ENCODE measurements at regions not wholly inside any gene's neighbourhood (a gene's known extent, or its start where the extent isn't known, plus 50 kb on each side); places are given as distances from the start of the nearest gene placed in this dataset.

DNA sequence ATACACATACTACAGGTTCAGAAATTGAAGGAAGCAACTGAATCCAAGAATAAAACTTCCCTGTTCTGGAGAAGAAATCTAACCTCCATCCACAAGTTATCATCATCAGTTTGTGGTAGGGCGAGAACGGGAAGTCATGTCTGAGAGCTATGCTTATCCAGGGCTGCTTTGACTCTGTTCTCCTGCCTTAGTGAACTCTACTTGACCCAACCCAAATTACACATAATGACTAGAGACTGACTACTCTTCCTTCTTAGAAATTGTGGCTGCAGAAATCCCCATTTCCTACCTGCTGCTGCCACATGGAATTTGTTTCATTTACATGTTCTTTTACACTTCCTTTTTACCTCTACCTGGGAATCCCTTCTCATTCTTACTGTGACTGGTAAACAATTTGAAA lies 1102.6 kb upstream of the PIK3C3 start:
- intact Hi-C loops (cut with micrococcal nuclease), result no loop called here
- Mint-ChIP-seq H3K27ac (ENCODE audit: low read depth, unreplicated experiment) (no peak overlapping the region), H3K9me3 (ENCODE audit: unreplicated experiment) (peaks cover 5% of the 10 kb centered on the region), H3K4me1 (ENCODE audit: insufficient read depth, unreplicated experiment) (peaks cover 22% of the 10 kb centered on the region), H3K27me3 (ENCODE audit: insufficient read depth, unreplicated experiment) (no peaks in the 10 kb centered on the region), H3K36me3 (ENCODE audit: insufficient read depth, unreplicated experiment) (no peaks in the 10 kb centered on the region), H3K4me3 (ENCODE audit: unreplicated experiment) (no peak overlapping the region)
- POLR2A ChIA-PET, result interaction anchor here (3.4 kb wide), 1 partner anchor 15 kb away, joined by 21 read pairs; no protein-coding TSS in a partner anchor
- DNase-seq (ENCODE audit: unreplicated experiment), result no peak
- TF ChIP-seq, protein P1, sequence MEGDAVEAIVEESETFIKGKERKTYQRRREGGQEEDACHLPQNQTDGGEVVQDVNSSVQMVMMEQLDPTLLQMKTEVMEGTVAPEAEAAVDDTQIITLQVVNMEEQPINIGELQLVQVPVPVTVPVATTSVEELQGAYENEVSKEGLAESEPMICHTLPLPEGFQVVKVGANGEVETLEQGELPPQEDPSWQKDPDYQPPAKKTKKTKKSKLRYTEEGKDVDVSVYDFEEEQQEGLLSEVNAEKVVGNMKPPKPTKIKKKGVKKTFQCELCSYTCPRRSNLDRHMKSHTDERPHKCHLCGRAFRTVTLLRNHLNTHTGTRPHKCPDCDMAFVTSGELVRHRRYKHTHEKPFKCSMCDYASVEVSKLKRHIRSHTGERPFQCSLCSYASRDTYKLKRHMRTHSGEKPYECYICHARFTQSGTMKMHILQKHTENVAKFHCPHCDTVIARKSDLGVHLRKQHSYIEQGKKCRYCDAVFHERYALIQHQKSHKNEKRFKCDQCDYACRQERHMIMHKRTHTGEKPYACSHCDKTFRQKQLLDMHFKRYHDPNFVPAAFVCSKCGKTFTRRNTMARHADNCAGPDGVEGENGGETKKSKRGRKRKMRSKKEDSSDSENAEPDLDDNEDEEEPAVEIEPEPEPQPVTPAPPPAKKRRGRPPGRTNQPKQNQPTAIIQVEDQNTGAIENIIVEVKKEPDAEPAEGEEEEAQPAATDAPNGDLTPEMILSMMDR (IDR thresholded peaks at IDR 0.05; ENCODE audit: unreplicated experiment), result no peak
- CTCF ChIA-PET, result interaction anchor here (0.6 kb wide), 1 partner anchor 539 kb away, joined by 3 read pairs; no protein-coding TSS in a partner anchor
- BruUV-seq (replicated peaks), result no TSS peak

DNA sequence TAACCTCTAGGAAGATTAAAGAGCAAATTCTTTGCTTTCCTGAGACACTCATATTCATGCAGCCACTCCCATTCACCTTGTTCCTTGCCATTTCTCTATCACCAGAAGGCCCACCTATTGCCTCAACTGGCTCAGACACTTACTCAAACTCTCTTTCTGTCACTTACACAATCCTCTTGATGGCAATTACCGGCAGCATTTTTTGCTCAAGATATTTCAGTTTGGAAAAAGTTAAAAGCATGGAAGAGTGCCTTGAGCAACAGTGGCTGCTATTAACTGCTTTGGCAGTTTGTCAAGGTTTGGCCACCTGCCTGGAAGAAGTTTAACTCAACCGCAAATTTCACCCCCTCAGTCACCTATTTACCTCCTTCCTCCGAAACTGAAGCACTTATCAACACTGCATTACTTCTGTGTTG lies 1104.0 kb upstream of the PIK3C3 start:
- TF ChIP-seq, protein P1 (IDR thresholded peaks at IDR 0.05; ENCODE audit: unreplicated experiment), result no peak
- Mint-ChIP-seq H3K4me1 (ENCODE audit: insufficient read depth, unreplicated experiment) (peaks cover 22% of the 10 kb centered on the region), H3K27ac (ENCODE audit: low read depth, unreplicated experiment) (peak overlapping the region; percentile 1), H3K27me3 (ENCODE audit: insufficient read depth, unreplicated experiment) (no peaks in the 10 kb centered on the region), H3K4me3 (ENCODE audit: unreplicated experiment) (peak overlapping the region; percentile 4), H3K36me3 (ENCODE audit: insufficient read depth, unreplicated experiment) (no peaks in the 10 kb centered on the region), H3K9me3 (ENCODE audit: unreplicated experiment) (peaks cover 5% of the 10 kb centered on the region)
- CTCF ChIA-PET, result no interaction called here
- peak; percentile 97 for DNase-seq (ENCODE audit: unreplicated experiment)
- POLR2A ChIA-PET, result interaction anchor here (1.2 to 3.4 kb wide), 2 partner anchors 17 to 135 kb away, joined by 3 to 21 read pairs; no protein-coding TSS in a partner anchor
- intact Hi-C loops (cut with micrococcal nuclease), result no loop called here
- BruUV-seq (replicated peaks), result no TSS peak

DNA sequence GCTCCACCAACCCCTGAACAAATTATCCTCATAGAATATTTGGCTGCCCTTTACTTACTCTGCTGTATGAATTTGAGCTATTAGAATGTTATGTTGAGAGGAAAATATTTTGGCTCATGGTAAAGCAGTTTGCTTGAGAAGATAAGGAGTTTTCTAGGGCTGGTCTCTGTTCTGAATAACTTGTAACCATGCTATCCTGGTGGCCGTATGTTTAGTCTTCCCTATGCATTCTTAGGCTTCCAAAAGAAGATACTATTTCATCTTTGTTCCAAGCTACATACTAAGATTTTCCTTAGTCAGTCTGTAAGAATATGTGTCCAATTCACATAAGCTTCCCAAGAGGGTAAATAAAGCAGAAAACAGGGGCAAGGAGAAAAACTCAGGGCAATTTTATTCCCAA lies 1105.1 kb upstream of the PIK3C3 start:
- TF ChIP-seq, protein P1 (IDR thresholded peaks at IDR 0.05; ENCODE audit: unreplicated experiment), result no peak
- Mint-ChIP-seq H3K27ac (ENCODE audit: low read depth, unreplicated experiment) (peak overlapping the region; percentile 1), H3K9me3 (ENCODE audit: unreplicated experiment) (peaks cover 5% of the 10 kb centered on the region), H3K4me3 (ENCODE audit: unreplicated experiment) (no peak overlapping the region), H3K4me1 (ENCODE audit: insufficient read depth, unreplicated experiment) (peaks cover 22% of the 10 kb centered on the region), H3K27me3 (ENCODE audit: insufficient read depth, unreplicated experiment) (no peaks in the 10 kb centered on the region), H3K36me3 (ENCODE audit: insufficient read depth, unreplicated experiment) (no peaks in the 10 kb centered on the region)
- ChIA-PET CTCF (interaction anchor here (0.9 kb wide), 1 partner anchor 461 kb away, joined by 3 read pairs; no protein-coding TSS in a partner anchor), POLR2A (interaction anchor here (0.7 to 3.4 kb wide), 3 partner anchors 18 to 136 kb away, joined by 3 to 21 read pairs (median 3); no protein-coding TSS in a partner anchor)
- intact Hi-C loops (cut with micrococcal nuclease), result no loop called here
- no peak for DNase-seq (ENCODE audit: unreplicated experiment)
- BruUV-seq (replicated peaks), result no TSS peak

DNA sequence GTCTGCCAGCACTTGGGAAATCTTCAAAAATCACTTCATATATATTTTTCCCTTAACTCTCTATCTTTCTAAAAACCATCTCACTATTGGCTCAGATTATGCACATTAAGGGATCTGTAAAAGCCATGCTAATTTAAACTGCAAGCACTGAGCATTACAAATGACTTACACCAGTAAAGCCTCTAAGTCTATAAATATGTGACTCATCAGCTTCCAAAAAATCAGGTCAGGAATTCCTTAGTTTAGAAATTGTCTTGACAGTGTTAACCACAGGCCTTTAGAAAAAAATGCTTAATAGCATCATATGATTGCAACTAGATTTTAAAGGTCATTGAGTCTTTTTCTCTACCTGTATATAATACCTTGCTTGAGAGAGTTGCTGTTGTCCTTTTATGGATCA lies 1113.6 kb upstream of the PIK3C3 start:
- BruUV-seq (replicated peaks), result no TSS peak

More for the DNA sequence above, 1113.6 kb upstream of the PIK3C3 start:
- H3K27me3 Mint-ChIP-seq (ENCODE audit: insufficient read depth, unreplicated experiment), result no peaks in the 10 kb centered on the region
- H3K4me3 Mint-ChIP-seq (ENCODE audit: unreplicated experiment), result no peak overlapping the region
- POLR2A ChIA-PET, result interaction anchor here (0.7 to 1.5 kb wide), 3 partner anchors 26 to 405 kb away, joined by 3 to 5 read pairs (median 4); no protein-coding TSS in a partner anchor
- no peaks in the 10 kb centered on the region for H3K36me3 Mint-ChIP-seq (ENCODE audit: insufficient read depth, unreplicated experiment)
- H3K4me1 Mint-ChIP-seq (ENCODE audit: insufficient read depth, unreplicated experiment), result peaks cover 11% of the 10 kb centered on the region
- intact Hi-C loops (cut with micrococcal nuclease), result no loop called here
- DNase-seq (ENCODE audit: unreplicated experiment), result peak; percentile 56
- TF ChIP-seq, protein P1 (IDR thresholded peaks at IDR 0.05; ENCODE audit: unreplicated experiment), result no peak
- CTCF ChIA-PET, result interaction anchor here (0.6 kb wide), 1 partner anchor 590 kb away, joined by 3 read pairs; no protein-coding TSS in a partner anchor
- H3K27ac Mint-ChIP-seq (ENCODE audit: low read depth, unreplicated experiment), result peak overlapping the region; percentile 64
- peaks cover 7% of the 10 kb centered on the region for H3K9me3 Mint-ChIP-seq (ENCODE audit: unreplicated experiment)

Data from MCF 10A (cell line).